BLaER1 treated with 17β-estradiol and CSF1 and Interleukin-3, amounts not matched to agents 10 nM and 100 nM (cell line): ENCODE measurements at regions not wholly inside any gene's neighbourhood (a gene's known extent, or its start where the extent isn't known, plus 50 kb on each side); places are given as distances from the start of the nearest gene placed in this dataset.

Experiments
- H3K27ac ChIP-seq, 11 experiments: shearing (Covaris generic); formaldehyde crosslinking; 2 replicates each; pipeline ENCODE4 v1.8.1; 2022
- H3K27me3 ChIP-seq, 11 experiments: shearing (Covaris generic); formaldehyde crosslinking; 2 replicates each; pipeline ENCODE4 v1.8.1; 2022
- H3K36me3 ChIP-seq, 11 experiments: shearing (Covaris generic); formaldehyde crosslinking; 2 replicates each; pipeline ENCODE4 v1.8.1; 2022
- H3K4me1 ChIP-seq, 10 experiments: shearing (Covaris generic); formaldehyde crosslinking; 2 replicates each; pipeline ENCODE4 v1.8.1; 2022
- H3K4me2 ChIP-seq, 11 experiments: shearing (Covaris generic); formaldehyde crosslinking; 2 replicates each; pipeline ENCODE4 v1.8.1; 2022
- H3K4me3 ChIP-seq, 10 experiments: shearing (Covaris generic); formaldehyde crosslinking; 2 replicates each; pipeline ENCODE4 v1.8.1; 2022
- H3K9ac ChIP-seq, 11 experiments: shearing (Covaris generic); formaldehyde crosslinking; 2 replicates each; pipeline ENCODE4 v1.8.1; 2022
- H3K9me3 ChIP-seq, 11 experiments: shearing (Covaris generic); formaldehyde crosslinking; replicated peaks in 1 of 11; 2 replicates each; pipeline ENCODE4 v1.8.1; 2022
- H4K20me1 ChIP-seq, 11 experiments: shearing (Covaris generic); formaldehyde crosslinking; 2 replicates each; pipeline ENCODE4 v1.8.1; 2022
- Cebpa-rat ChIP-seq, 11 experiments: shearing (Covaris generic); IDR thresholded peaks; 2 replicates each; pipeline ENCODE4 v1.8.1; 2022

GRCh38 chr10:4099202-4099601 lies 314.2 kb upstream of the KLF6 start:
- Histone ChIP-seq H3K27ac (no peak overlapping the region), H3K9ac (no peak overlapping the region), H3K4me3 (no peak overlapping the region), H3K9me3 (no peaks in the 10 kb centered on the region; a peak in 1 of 22 replicates), H4K20me1 (no peaks in the 10 kb centered on the region), H3K36me3 (no peaks in the 10 kb centered on the region), H3K4me1 (peaks cover 0 to 48% (median 0%) of the 10 kb centered on the region in 10 experiments; a peak in 6 of 20 replicates), H3K4me2 (no peak overlapping the region), H3K27me3 (no peaks in the 10 kb centered on the region)
- no peak for TF ChIP-seq Cebpa-rat (IDR thresholded peaks at IDR 0.05)

DNA sequence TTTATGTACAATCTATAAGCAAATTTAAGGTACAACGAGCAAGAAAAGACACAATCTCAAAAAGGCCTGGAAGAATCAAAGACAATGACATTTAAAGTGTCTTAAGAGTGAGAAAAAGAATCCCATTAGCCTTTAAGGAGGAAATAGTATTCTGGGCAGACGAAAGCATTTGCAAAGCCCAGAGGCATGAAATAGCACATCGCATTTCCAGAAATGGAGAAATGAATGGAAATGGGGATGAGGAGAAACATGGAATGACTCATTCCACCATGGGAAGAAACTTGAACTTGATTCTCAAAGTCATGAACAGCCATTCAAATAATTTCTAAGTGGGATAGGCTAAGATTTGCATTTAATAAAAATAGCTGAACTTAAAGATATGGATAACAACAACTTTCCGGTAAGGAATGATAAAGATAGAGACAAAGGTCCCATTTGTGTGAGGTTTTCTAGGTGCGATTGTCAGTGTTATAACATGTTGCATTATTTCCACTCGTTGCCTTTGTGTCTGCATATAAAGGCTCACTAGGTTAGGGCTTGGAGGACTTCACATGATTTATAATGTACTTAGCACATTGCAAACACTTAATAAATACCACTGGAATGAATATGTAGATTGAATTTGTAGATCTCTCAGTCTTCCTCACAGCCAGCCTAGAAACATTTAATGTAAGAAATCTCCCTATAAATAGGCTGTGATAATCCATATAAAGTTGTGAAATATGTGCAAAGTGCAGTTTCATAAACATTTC lies 310.3 kb upstream of the KLF6 start:
- peaks cover 0 to 47% (median 0%) of the 10 kb centered on the region in 10 experiments; a peak in 6 of 20 replicates for H3K4me1 ChIP-seq
- H3K27me3 ChIP-seq = no peaks in the 10 kb centered on the region
- H3K4me3 ChIP-seq = no peak overlapping the region
- H3K4me2 ChIP-seq = peak overlapping the region in 3 of 11 experiments; percentile 27 to 76 (median 69); a peak in 5 of 22 replicates
- H3K27ac ChIP-seq = peak overlapping the region in 4 of 11 experiments; percentile 15 to 64 (median 50); a peak in 6 of 22 replicates
- no peak overlapping the region for H3K9ac ChIP-seq
- no peaks in the 10 kb centered on the region for H3K9me3 ChIP-seq
- TF ChIP-seq Cebpa-rat (IDR thresholded peaks at IDR 0.05) = no peak
- H4K20me1 ChIP-seq = no peaks in the 10 kb centered on the region
- no peaks in the 10 kb centered on the region for H3K36me3 ChIP-seq

GRCh38 chr10:4094751-4095150 lies 309.7 kb upstream of the KLF6 start:
- Histone ChIP-seq H3K27ac (peak overlapping the region in 4 of 11 experiments; percentile 15 to 64 (median 50); a peak in 6 of 22 replicates), H3K4me1 (peaks cover 0 to 47% (median 0%) of the 10 kb centered on the region in 10 experiments; a peak in 6 of 20 replicates), H4K20me1 (no peaks in the 10 kb centered on the region), H3K27me3 (no peaks in the 10 kb centered on the region), H3K36me3 (no peaks in the 10 kb centered on the region), H3K4me3 (no peak overlapping the region), H3K9ac (no peak overlapping the region), H3K4me2 (peak overlapping the region in 3 of 11 experiments; percentile 65 to 76 (median 69); a peak in 4 of 22 replicates), H3K9me3 (no peaks in the 10 kb centered on the region)
- TF ChIP-seq Cebpa-rat (IDR thresholded peaks at IDR 0.05) = 0 out of 22 replicates have a peak, but pooled peaks of 1 of the 11 experiments have one; percentile 14

DNA sequence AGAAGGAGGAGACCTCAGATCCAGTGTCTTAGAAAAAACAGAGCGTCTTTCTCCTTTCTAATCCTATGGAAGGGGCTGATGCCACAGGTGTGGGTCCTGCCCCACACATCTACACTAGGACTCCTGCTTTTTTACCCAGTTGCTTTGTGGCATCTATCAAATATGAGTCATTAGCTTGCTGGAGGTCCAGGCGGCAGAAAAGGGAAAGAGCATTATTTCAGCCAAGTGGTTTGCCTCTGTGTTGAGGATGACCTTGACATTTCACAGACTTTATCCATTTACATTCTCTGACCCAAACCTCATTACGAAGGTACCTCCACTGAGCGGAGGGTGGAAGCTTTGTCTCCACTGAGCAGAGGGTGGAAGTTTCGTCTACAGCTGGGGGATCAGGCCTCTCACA lies 308.4 kb upstream of the KLF6 start:
- Histone ChIP-seq H3K4me3 (no peak overlapping the region), H3K4me2 (peak overlapping the region in 3 of 11 experiments; percentile 51 to 76 (median 69); a peak in 6 of 22 replicates), H3K9ac (no peak overlapping the region), H3K27me3 (no peaks in the 10 kb centered on the region), H3K4me1 (peaks cover 0 to 50% (median 0%) of the 10 kb centered on the region in 10 experiments; a peak in 6 of 20 replicates), H4K20me1 (no peaks in the 10 kb centered on the region), H3K36me3 (no peaks in the 10 kb centered on the region), H3K9me3 (peaks cover 0 to 5% (median 0%) of the 10 kb centered on the region in 11 experiments; a peak in 2 of 22 replicates), H3K27ac (peak overlapping the region in 2 of 11 experiments; percentile 6 to 31; a peak in 1 of 22 replicates)
- TF ChIP-seq Cebpa-rat (IDR thresholded peaks at IDR 0.05) = no peak

GRCh38 chr10:4088354-4089066 lies 303.5 kb upstream of the KLF6 start:
- Histone ChIP-seq H3K4me3 (no peak overlapping the region), H4K20me1 (no peaks in the 10 kb centered on the region), H3K9me3 (peaks cover 0 to 11% (median 0%) of the 10 kb centered on the region in 11 experiments; a peak in 2 of 22 replicates)

GRCh38 chr10:4086131-4086898 lies 301.3 kb upstream of the KLF6 start:
- no peak overlapping the region for H3K4me2 ChIP-seq
- H3K4me3 ChIP-seq = no peak overlapping the region
- no peaks in the 10 kb centered on the region for H3K36me3 ChIP-seq
- no peak overlapping the region for H3K27ac ChIP-seq
- H3K9ac ChIP-seq = no peak overlapping the region
- H3K9me3 ChIP-seq = peaks cover 0 to 11% (median 0%) of the 10 kb centered on the region in 11 experiments; a peak in 2 of 22 replicates
- no peaks in the 10 kb centered on the region for H3K27me3 ChIP-seq
- no peaks in the 10 kb centered on the region for H4K20me1 ChIP-seq
- peaks cover 0 to 12% (median 0%) of the 10 kb centered on the region in 10 experiments; a peak in 5 of 20 replicates for H3K4me1 ChIP-seq
- no peak for TF ChIP-seq Cebpa-rat (IDR thresholded peaks at IDR 0.05)

More at GRCh38 chr10:4088354-4089066, 303.5 kb upstream of the KLF6 start:
- TF ChIP-seq Cebpa-rat (IDR thresholded peaks at IDR 0.05) = no peak
- no peak overlapping the region for H3K27ac ChIP-seq
- peaks cover 0 to 18% (median 0%) of the 10 kb centered on the region in 10 experiments; a peak in 6 of 20 replicates for H3K4me1 ChIP-seq
- H3K9ac ChIP-seq = no peak overlapping the region
- no peaks in the 10 kb centered on the region for H3K36me3 ChIP-seq
- H3K4me2 ChIP-seq = peak overlapping the region in 1 of 11 experiments; percentile 25; a peak in 1 of 22 replicates
- no peaks in the 10 kb centered on the region for H3K27me3 ChIP-seq

GRCh38 chr10:4083509-4084003 lies 298.5 kb upstream of the KLF6 start:
- no peak overlapping the region for H3K27ac ChIP-seq
- H3K4me3 ChIP-seq = no peak overlapping the region
- TF ChIP-seq Cebpa-rat (IDR thresholded peaks at IDR 0.05) = no peak
- no peak overlapping the region for H3K4me2 ChIP-seq
- no peaks in the 10 kb centered on the region for H3K27me3 ChIP-seq
- no peaks in the 10 kb centered on the region for H3K36me3 ChIP-seq
- no peaks in the 10 kb centered on the region for H4K20me1 ChIP-seq
- H3K4me1 ChIP-seq = peaks cover 0 to 31% (median 5%) of the 10 kb centered on the region in 10 experiments; a peak in 12 of 20 replicates
- H3K9ac ChIP-seq = no peak overlapping the region
- peaks cover 0 to 7% (median 0%) of the 10 kb centered on the region in 11 experiments; a peak in 2 of 22 replicates for H3K9me3 ChIP-seq

DNA sequence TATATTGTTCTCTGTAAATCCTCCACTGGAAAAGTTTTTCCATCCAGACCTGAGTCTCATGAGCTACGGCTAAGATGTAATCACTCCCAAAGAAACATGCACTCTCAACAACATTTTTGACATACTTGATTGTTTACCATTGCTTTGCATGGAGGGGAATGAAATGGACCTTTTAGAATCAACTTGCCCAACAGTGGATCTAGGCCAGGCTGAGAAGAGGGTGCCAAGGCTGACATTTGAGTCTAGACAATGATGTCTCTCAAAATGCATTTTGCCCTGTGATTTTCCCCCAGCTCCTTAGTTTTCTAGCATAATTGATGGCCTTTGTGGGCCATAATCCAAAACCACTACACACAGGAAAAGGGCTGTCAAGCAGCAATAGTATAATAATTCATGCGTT lies 297.9 kb upstream of the KLF6 start:
- Histone ChIP-seq H3K27ac (no peak overlapping the region), H3K4me3 (no peak overlapping the region), H3K9me3 (peaks cover 0 to under 1% (median 0%) of the 10 kb centered on the region in 11 experiments; a peak in 1 of 22 replicates), H3K36me3 (no peaks in the 10 kb centered on the region), H3K4me1 (peaks cover 0 to 31% (median 5%) of the 10 kb centered on the region in 10 experiments; a peak in 12 of 20 replicates), H3K27me3 (no peaks in the 10 kb centered on the region), H3K9ac (no peak overlapping the region), H4K20me1 (no peaks in the 10 kb centered on the region), H3K4me2 (no peak overlapping the region)
- TF ChIP-seq Cebpa-rat (IDR thresholded peaks at IDR 0.05) = no peak
